Right cardiac atrium (tissue), 5 donors: ENCODE measurements at regions not wholly inside any gene's neighbourhood (a gene's known extent, or its start where the extent isn't known, plus 50 kb on each side); places are given as distances from the start of the nearest gene placed in this dataset.

Source experiments
- ATAC-seq, 2 donors: fragments of 200-7000 bp; cut with Tn5 transposase; one replicate each; pipeline versions ENCODE4 v1.8.0 to v1.9.1; 2020; ENCODE audit warnings: moderate library complexity in 2 of 2, mild to moderate bottlenecking in 1 of 2
- DNase-seq, 3 donors: peaks; one replicate each; pipeline ENCODE4 v3.0.0-alpha.2; 2020
- H3K27ac ChIP-seq: one replicate; pipeline ENCODE4 v1.5.1; 2013; ENCODE audit warnings: mild to moderate bottlenecking, low read length, control low read depth, moderate library complexity
- H3K27me3 ChIP-seq: one replicate; pipeline ENCODE4 v1.6.1; 2013; ENCODE audit not compliant: control insufficient read depth, insufficient read depth
- H3K4me1 ChIP-seq: one replicate; pipeline ENCODE4 v1.6.1; 2013; ENCODE audit warnings: low read length; ENCODE audit not compliant: control insufficient read depth, insufficient read depth
- H3K4me3 ChIP-seq: one replicate; pipeline ENCODE4 v1.5.1; 2013; ENCODE audit warnings: low read length, control low read depth
- H3K9me3 ChIP-seq: one replicate; pipeline ENCODE4 v1.6.1; 2013; ENCODE audit warnings: low read length; ENCODE audit not compliant: control insufficient read depth
- WGBS: extraction: QIAGEN DNeasy Blood & Tissue Kit; methylation state at CpG from one replicate; pipeline ENCODE4 v1.1.7; 2013; 5-methylcytosine and 5-hydroxymethylcytosine counted together
- intact Hi-C, 4 donors: fragments of 100-400 bp; cut with DNase I; formaldehyde crosslinking; loops; one replicate each; pipeline versions ENCODE4 v1.11.0 to v1.14.0; 2022 to 2023
- donor health status: healthy with polysubstance abuse.
- donor health status: DM: no; HTN: yes; CAD: no.
- donor health status: DM: no; HTN: no; CAD: no.
- donor health status: DM: no; HTN: yes; CAD: no; lungs with severe emphysema.
- donor health status: DM: yes; HTN: yes; CAD: no.

DNA sequence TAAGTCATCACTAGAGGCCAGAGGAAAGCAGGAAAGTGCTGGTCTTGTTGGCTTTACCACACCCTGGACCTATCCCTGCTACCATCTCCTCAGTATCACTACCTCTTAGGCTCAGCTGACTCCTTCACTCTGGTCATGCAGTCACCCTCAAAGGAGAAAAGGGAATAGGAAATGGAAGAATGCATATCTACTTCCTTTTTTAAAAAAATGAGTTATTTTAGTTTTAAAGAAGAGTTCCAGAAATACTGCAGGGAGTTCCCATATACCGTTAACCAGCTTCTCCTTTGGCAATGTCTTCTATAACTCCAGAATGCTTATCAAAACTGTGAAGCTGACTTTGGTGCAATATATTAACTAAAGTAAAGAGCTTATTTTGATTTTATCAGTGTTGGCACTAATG lies 688.6 kb downstream of the DIPK2A start:
- 64% methylated on average over 1 of the region's 1 CpG for WGBS

DNA sequence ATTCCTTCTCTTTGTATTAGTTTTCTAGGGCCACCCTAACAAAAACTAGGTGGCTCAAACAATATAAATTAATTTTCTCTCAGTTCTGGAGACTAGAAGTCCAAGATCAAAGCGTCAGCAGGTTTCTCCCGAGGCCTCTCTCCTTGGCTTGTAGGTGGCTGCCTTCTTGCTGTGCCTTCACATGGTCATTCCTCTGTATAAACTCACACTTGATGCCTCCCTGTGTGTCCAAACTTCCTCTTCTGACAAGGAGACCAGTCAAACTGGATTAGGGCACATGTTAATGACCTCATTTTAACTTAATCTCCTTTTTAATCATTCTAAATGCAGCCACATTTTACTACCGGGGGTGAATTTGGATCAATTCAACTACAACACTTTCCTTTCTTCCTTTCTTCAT lies 691.1 kb downstream of the DIPK2A start:
- H3K27ac ChIP-seq, result no peak overlapping the region
- no peaks in the 10 kb centered on the region for H3K27me3 ChIP-seq
- ATAC-seq (no peak), DNase-seq (no peak)
- intact Hi-C loops, result no loop called here
- H3K4me1 ChIP-seq, result no peaks in the 10 kb centered on the region
- no peaks in the 10 kb centered on the region for H3K9me3 ChIP-seq
- WGBS, result 76% methylated on average over 3 of the region's 3 CpGs
- H3K4me3 ChIP-seq, result no peak overlapping the region

More for the DNA sequence above, 688.6 kb downstream of the DIPK2A start:
- Histone ChIP-seq H3K27me3 (no peaks in the 10 kb centered on the region), H3K4me1 (no peaks in the 10 kb centered on the region), H3K4me3 (no peak overlapping the region), H3K9me3 (no peaks in the 10 kb centered on the region), H3K27ac (no peak overlapping the region)
- intact Hi-C loops, result no loop called here
- ATAC-seq (no peak), DNase-seq (no peak)

- ATAC-seq (no peak), DNase-seq (no peak)
- intact Hi-C loops, result no loop called here
- Histone ChIP-seq H3K27ac (no peak overlapping the region), H3K4me1 (no peaks in the 10 kb centered on the region), H3K27me3 (no peaks in the 10 kb centered on the region), H3K4me3 (no peak overlapping the region), H3K9me3 (no peaks in the 10 kb centered on the region)
- WGBS, result 65% methylated on average over 6 of the region's 6 CpGs
Measured at GRCh38 chr3:144663456-144664436, 692.1 kb downstream of the DIPK2A start.

DNA sequence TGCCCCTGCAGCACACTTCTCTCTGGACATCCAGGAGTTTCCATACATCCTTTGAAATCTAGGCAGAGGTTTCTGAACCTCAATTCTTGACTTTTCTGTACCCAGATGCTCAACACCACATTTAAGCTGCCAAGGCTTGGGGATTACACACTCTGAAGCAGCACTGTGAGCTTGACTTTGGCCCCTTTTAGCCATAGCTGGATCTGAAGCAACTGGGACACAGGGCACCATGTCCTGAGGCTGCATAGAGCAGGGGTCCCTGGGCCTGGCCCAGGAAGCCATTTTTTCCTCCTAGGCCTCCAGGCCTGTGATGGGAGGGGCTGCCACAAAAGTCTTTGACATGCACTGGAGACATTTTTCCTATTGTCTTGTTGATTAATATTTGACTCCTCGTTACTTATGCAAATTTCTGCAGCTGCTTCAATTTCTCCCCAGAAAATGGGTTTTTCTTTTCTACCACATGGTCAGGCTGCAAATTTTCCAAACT lies 694.0 kb downstream of the DIPK2A start:
- DNase-seq (no peak), ATAC-seq (no peak)
- Histone ChIP-seq H3K9me3 (no peaks in the 10 kb centered on the region), H3K4me1 (no peaks in the 10 kb centered on the region), H3K4me3 (no peak overlapping the region), H3K27ac (no peak overlapping the region), H3K27me3 (no peaks in the 10 kb centered on the region)
- WGBS, result 79% methylated on average over 1 of the region's 1 CpG
- intact Hi-C loops, result no loop called here

DNA sequence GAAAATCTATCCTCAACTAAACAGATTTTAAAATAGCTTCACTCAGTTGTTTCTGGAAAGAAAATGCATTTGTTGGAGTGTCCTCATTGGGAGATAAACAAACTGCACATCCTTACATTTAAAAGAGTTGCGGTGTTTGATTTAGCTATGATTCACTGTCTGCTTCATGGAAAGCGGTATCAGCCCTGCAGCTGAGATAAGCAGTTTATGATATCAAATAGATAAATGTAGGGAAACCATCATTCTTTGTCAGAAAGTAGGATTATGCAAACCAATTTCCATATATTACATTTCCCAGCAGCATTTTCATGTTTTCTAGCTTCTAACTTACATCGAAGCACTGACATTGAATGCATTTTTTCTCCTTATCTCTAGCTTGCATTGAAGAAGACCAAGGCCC lies 698.9 kb downstream of the DIPK2A start:
- H3K4me3 ChIP-seq, result no peak overlapping the region
- no peak for ATAC-seq
- H3K27ac ChIP-seq, result no peak overlapping the region
- no peaks in the 10 kb centered on the region for H3K4me1 ChIP-seq
- WGBS, result 73% methylated on average over 3 of the region's 3 CpGs
- H3K27me3 ChIP-seq, result no peaks in the 10 kb centered on the region
- no peaks in the 10 kb centered on the region for H3K9me3 ChIP-seq
- DNase-seq, result no peak
- intact Hi-C loops, result no loop called here

GRCh38 chr3:144677103-144677502 lies 705.5 kb downstream of the DIPK2A start:
- H3K27ac ChIP-seq, result no peak overlapping the region
- no peaks in the 10 kb centered on the region for H3K27me3 ChIP-seq
- WGBS, result 45% methylated on average over 1 of the region's 1 CpG
- no peak for ATAC-seq
- no peaks in the 10 kb centered on the region for H3K9me3 ChIP-seq
- no peaks in the 10 kb centered on the region for H3K4me1 ChIP-seq
- H3K4me3 ChIP-seq, result no peak overlapping the region
- no peak for DNase-seq
- intact Hi-C loops, result no loop called here

DNA sequence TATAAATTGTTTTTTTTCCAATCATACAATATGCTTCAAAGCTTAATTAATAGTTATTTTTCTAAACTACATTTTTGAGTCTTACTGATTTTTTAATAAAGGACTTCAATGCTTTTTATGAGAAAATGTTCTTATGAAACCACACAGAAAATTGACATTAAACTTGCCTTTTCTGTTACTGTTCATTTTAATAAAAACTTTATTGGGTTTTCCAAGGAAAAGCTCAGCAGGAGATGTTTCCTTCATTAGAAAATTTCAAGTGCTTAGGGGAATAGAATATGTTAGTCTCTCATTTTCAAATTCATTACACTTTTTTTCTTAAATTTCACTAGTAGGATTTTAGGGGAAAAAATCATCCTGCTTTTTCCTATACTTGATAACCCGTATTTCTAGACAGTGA lies 711.4 kb downstream of the DIPK2A start:
- 84% methylated on average over 1 of the region's 1 CpG for WGBS
- H3K9me3 ChIP-seq, result no peaks in the 10 kb centered on the region
- H3K27me3 ChIP-seq, result no peaks in the 10 kb centered on the region
- ATAC-seq, result no peak
- no peaks in the 10 kb centered on the region for H3K4me1 ChIP-seq
- H3K27ac ChIP-seq, result no peak overlapping the region
- H3K4me3 ChIP-seq, result no peak overlapping the region
- intact Hi-C loops, result no loop called here
- no peak for DNase-seq

DNA sequence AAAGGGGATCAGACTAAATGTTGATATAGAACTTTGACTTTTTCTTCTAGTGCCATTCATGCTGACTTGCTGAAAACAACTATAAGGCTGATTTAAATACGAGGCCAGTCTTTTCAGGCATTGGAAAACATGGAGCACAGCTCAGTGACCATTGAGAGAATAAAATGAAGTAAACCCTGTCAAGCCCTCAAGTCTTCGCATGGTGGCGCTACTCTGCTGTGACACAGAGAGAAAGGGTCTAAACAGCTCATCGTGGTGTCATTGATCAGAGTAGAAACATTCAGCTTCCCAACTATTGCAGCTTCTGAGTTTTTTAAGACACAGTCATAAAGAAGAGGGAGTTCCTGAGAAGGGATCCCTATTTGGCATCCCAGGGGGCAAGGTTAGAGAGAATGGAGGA lies 716.2 kb downstream of the DIPK2A start:
- 70% methylated on average over 4 of the region's 4 CpGs for WGBS
- ATAC-seq, result no peak
- H3K9me3 ChIP-seq, result no peaks in the 10 kb centered on the region

DNA sequence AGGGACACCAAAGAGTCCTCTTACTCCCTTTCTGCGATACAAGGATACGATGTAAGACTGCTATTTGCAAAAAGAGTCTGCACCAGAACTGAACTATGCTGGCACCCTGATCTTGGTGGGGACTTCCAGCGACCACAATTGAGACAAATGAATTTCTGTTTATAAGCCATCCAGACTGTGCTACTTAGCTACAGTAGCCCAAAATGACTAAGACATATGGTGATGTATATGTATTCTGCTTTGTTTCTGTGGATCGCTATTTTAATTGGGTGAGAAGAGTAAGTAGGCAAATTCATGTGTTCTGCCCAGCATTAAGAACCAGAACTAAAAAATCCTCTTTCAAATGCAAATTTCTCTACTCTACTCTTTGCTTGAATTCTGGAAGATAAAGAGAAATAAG lies 720.9 kb downstream of the DIPK2A start:
- Histone ChIP-seq H3K9me3 (no peaks in the 10 kb centered on the region), H3K27me3 (no peaks in the 10 kb centered on the region), H3K27ac (no peak overlapping the region), H3K4me3 (no peak overlapping the region), H3K4me1 (no peaks in the 10 kb centered on the region)
- DNase-seq (no peak), ATAC-seq (no peak)
- intact Hi-C loops, result no loop called here
- WGBS, result 89% methylated on average over 4 of the region's 4 CpGs

More for the DNA sequence above, 716.2 kb downstream of the DIPK2A start:
- intact Hi-C loops, result no loop called here
- no peaks in the 10 kb centered on the region for H3K4me1 ChIP-seq
- H3K4me3 ChIP-seq, result no peak overlapping the region
- no peak for DNase-seq
- no peaks in the 10 kb centered on the region for H3K27me3 ChIP-seq
- H3K27ac ChIP-seq, result no peak overlapping the region

DNA sequence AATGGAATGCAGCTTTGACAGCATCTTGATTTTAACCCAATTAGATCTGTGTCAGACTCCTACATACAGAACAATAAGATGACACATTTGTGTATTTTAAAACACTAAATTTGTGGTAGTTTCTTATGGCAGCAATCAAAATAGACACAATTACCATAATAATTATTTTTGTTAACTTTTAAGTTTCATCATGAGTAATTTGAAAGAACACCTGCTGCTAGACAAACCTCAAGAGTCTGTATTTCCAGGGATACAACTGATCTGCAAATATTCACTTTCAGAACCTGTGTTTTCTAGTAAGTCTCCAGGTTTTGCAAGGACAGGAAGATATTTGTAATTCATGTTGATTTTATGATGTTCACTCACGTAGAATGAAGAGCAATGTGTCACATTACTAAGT lies 736.8 kb downstream of the DIPK2A start:
- Histone ChIP-seq H3K4me1 (no peaks in the 10 kb centered on the region), H3K9me3 (no peaks in the 10 kb centered on the region), H3K4me3 (no peak overlapping the region), H3K27me3 (no peaks in the 10 kb centered on the region), H3K27ac (no peak overlapping the region)
- DNase-seq (no peak), ATAC-seq (no peak)
- intact Hi-C loops, result no loop called here
- WGBS, result 62% methylated on average over 1 of the region's 1 CpG

DNA sequence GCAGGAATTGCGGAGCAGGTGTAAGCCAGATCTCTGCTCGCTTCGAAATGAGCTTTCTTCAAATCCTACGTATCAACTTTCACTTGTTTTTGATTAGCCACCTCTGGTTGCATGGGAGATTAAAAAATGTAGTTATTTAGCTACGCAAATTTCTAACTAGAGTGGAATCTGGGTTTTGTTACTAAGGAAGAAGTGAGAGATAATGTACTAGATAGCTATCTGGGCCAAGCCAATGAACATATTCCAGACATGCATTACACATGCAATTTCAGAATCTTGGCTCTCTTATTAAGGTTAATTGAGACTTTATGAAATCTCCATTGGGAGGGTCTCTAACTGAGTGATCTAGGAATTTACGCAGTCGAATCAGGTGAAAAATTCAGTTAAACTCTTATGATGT lies 765.7 kb downstream of the DIPK2A start:
- Histone ChIP-seq H3K27me3 (no peaks in the 10 kb centered on the region), H3K27ac (no peak overlapping the region), H3K4me3 (no peak overlapping the region), H3K4me1 (no peaks in the 10 kb centered on the region), H3K9me3 (no peaks in the 10 kb centered on the region)
- no peak for DNase-seq
- ATAC-seq, result no peak
- WGBS, result 94% methylated on average over 7 of the region's 7 CpGs
- intact Hi-C loops, result no loop called here
